NCI-H82 treated with DMSO at 0.1 percent for 48 hours (cell line): ENCODE measurements at regions not wholly inside any gene's neighbourhood (a gene's known extent, or its start where the extent isn't known, plus 50 kb on each side); places are given as distances from the start of the nearest gene placed in this dataset.
"Not testable (repeated sequence)": the region's sequence is repeated elsewhere in the genome, so short reads cannot be mapped to it uniquely, and the experiment has no call there.

Experiments used
- DNase-seq: peaks from one replicate; lab custom pipeline; 2025; ENCODE audit not compliant: unreplicated experiment; lab: John Stamatoyannopoulos, UW

DNA sequence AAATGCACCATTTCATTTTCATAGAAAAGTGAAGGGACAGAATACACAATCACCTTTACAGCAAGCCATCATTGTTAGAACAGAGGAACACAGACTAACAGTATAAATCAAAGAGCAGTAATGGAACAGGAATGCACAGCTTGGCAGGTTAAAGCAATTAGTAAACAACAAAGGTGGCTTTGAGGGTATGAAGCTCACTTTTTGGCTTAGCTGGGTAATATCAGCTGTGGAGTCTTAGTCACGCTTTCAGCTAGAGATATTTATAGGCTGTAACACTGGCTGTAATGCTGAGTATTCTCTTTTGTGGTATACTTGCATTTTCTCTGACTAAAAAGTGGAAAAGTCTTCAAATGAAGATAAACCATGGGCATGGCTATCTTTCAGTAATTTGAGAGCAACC, 1780.5 kb downstream of the LRRC4C start:
- DNase-seq, result no peak

DNA sequence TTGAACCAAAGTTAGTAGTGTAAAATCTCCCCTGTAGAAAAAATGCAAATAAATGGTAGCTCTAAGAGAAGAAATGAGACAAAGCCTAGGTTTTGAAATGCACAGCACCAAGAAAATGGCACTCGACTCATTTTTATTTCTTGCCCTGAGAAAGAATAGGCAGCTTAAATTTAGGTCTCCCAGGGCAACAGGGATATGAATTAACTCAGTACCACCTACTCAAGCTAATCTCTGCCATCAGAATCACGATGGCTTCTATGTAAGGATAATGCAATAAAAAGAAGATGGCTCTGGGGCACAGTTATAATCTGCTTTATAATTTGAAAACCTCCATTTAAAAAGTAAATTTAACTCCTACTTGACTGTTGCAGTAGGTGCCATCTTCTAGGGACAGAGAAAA, 1784.3 kb downstream of the LRRC4C start:
- DNase-seq, result no peak

DNA sequence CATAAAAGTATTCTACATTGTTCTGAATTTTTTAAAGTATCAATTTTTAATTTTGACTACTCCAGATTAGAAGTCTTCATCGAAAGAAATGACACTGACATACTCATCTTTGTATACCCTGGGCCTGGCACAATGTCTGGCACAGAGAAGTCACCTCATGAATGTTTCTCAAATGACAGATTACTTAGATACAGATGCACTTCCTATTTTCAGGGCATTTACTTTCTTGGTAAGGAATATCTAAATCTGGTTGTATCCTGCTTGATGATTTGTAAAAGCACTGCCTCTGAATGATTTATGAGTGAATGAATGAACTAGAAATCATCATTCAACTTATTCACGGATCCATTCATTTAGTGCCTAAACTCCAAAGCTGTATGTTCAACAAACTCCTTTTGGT, 1784.7 kb downstream of the LRRC4C start:
- no peak for DNase-seq

DNA sequence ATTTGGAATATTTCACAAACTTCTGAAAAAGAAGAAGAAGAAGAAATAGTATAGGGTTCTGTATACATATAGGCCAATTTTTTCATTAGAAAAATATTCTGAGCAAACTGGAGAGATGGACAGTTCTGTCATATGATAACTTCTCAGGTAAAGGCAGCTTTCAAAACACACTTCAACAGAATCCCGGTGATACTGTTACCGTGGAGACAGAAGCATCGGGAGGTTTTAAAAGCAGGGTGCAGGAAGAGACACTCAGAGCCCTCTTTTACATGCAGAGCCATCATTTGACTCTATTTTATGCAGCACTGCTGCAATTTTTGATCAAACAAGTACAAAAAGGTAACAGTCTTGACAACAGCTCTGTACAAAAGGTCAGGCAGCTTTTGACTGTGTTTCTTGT, 1785.4 kb downstream of the LRRC4C start:
- no peak for DNase-seq

GRCh38 chr11:39668640-39669039, 1790.8 kb downstream of the LRRC4C start:
- DNase-seq, result no peak

- no peak for DNase-seq
These were observed 1795.4 kb downstream of the LRRC4C start for GRCh38 chr11:39664023-39664422.

- no peak for DNase-seq
These were observed 1797.6 kb downstream of the LRRC4C start for GRCh38 chr11:39661890-39662289.

GRCh38 chr11:39651857-39652461, 1807.5 kb downstream of the LRRC4C start:
- no peak for DNase-seq

DNA sequence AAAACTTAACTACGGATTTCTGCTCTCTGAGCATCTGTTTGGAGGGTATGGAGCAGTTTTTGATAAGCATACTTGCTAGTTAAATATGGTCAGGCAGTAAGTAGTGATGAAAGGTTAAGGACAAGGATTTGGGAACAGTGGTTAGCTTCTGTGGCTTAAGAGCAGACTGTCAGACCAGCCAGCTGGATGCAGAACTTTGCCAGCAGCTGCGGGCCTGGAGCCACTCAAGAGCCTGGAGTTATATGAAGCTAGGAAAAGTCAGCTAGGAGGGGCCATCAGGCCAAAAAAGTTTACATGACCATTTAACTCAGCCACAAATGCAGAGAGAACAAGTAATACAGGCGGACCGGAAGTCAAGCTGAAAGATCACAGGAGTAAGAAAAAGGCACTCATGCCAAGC, 1817.7 kb downstream of the LRRC4C start:
- DNase-seq, result no peak

GRCh38 chr11:39630365-39630764, 1829.1 kb downstream of the LRRC4C start:
- DNase-seq, result no peak

DNA sequence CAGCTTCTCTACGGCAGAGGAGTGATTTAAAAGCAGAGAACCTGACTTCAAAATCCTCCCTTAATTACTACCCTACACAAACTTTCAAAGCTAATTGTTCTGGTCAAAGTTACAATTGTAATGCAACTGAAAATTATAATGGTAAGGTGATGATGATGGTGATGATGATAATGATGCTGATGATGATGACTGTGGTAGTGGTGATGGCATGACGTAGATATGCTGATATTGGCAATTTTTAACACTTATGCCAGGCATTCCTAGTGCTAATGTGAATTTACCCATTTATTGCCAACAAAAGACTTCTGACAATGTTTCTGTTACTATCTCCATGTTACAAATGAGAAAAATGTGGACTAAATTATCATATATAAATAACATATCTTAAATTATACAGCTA, 1831.1 kb downstream of the LRRC4C start:
- DNase-seq, result no peak

DNA sequence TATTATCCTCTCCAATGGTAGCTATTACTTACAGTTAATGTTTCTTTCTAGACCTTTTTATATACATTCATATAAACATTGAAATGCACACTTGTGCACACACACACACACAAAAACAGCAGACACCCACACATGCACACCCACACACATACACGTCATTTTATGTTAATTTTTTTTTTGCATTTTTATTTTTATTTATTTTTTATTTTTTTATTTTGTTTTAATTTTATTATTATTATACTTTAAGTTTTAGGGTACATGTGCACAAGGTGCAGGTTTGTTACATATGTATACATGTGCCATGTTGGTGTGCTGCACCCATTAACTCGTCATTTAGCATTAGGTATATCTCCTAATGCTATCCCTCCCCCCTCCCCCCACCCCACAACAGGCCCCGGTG, 1839.1 kb downstream of the LRRC4C start:
- not testable (repeated sequence) for DNase-seq

GRCh38 chr11:39617971-39618370, 1841.5 kb downstream of the LRRC4C start:
- no peak for DNase-seq

GRCh38 chr11:39589391-39589790, 1870.1 kb downstream of the LRRC4C start:
- DNase-seq, result no peak

DNA sequence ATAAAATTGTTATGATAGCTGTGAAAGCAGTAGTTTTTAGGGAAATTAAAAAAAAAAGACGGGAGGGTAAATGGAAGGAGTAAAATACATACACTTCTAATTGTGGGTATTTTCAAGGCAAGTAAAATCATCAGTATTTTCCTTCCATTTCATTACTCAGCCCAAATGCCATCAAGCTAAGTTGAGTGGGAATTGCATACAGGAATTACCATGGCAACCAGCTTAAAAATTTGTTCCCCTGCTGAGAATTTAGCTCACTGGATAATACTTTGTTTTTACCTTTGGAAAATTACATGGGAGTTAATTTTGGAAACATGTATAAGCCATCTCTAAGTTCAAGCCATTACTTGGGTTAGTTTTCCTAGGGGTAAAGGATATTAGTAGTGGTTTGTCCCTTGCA, 1873.4 kb downstream of the LRRC4C start:
- DNase-seq, result no peak

GRCh38 chr11:39571081-39571480, 1888.4 kb downstream of the LRRC4C start:
- no peak for DNase-seq

GRCh38 chr11:39570526-39570925, 1888.9 kb downstream of the LRRC4C start:
- no peak for DNase-seq

- DNase-seq, result no peak
These were observed 1889.7 kb downstream of the LRRC4C start for GRCh38 chr11:39569789-39570188.

- no peak for DNase-seq
These were observed 1917.0 kb downstream of the LRRC4C start for GRCh38 chr11:39542460-39542859.

DNA sequence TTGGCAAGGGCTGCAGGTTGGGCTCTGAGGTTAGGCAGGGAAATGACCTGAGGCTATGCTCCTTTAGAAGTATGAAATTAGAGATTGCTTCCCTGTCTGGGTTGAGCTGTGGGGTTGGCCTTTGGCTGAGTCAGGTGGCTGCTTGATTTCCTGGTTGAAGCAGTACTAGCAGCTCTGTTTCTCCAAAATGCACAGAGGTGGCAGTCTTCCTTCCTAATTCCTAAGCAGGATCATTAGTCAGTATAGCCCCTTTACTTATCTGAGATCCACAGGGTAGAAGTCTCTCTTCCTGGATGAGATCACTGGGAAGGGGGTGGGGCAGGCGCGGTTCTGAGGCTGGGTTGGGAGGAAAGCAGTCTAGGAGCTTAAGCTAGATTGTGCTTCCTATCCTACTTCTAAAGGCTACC, 1917.5 kb downstream of the LRRC4C start:
- no peak for DNase-seq

- not testable (repeated sequence) for DNase-seq
These were observed 1923.1 kb downstream of the LRRC4C start for GRCh38 chr11:39536323-39536722.
